ENCODE measurements at regions not wholly inside any gene's neighbourhood (a gene's known extent, or its start where the extent isn't known, plus 50 kb on each side); places are given as distances from the start of the nearest gene placed in this dataset.

DNA sequence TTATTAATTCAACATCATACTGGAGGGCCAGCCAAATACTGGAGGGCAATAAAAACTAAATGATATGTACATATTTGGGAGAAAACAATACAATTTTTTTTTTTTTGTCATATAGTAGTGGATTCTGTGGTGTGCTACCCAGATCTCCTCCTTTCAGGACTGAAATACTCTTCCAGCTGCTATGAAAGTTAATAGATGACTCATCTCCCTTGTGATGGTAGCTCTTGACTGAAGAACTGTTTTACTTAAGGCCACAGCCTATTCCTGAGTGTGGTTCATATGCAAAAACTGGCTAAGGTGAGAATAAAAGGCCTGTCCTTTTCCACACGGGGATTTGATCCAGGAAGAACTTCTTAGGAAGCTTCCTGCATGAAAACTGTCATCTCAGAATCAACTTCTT lies 307.9 kb downstream of the HLX start:
- no peak overlapping the region for H3K27ac Mint-ChIP-seq
- peaks cover 6% of the 10 kb centered on the region for H3K9me3 Mint-ChIP-seq
- Histone ChIP-seq H3K4me3 (ENCODE audit: low read length) (no peak overlapping the region), H3K9ac (ENCODE audit: extremely low read depth, low read length, poor library complexity, severe bottlenecking) (no peak overlapping the region), H3K27me3 (ENCODE audit: control insufficient read depth, insufficient read depth, low read length, poor library complexity, severe bottlenecking) (no peaks in the 10 kb centered on the region), H3K27ac (ENCODE audit: low read depth, low read length) (no peak overlapping the region), H3K4me1 (ENCODE audit: control insufficient read depth, insufficient read depth, low read length) (no peaks in the 10 kb centered on the region), H3K9me3 (ENCODE audit: control insufficient read depth, low read length) (no peaks in the 10 kb centered on the region), H3K36me3 (ENCODE audit: control insufficient read depth, insufficient read depth, low read length) (no peaks in the 10 kb centered on the region)
- WGBS, 2 experiments (ENCODE audit: insufficient coverage in 1 of 2, insufficient read length in 1 of 2) = 20 to 60% methylated on average over 1 of the region's 1 CpG
- H3K4me1 Mint-ChIP-seq = no peaks in the 10 kb centered on the region
- H3K4me3 Mint-ChIP-seq = no peak overlapping the region
- TF ChIP-seq, protein P1, sequence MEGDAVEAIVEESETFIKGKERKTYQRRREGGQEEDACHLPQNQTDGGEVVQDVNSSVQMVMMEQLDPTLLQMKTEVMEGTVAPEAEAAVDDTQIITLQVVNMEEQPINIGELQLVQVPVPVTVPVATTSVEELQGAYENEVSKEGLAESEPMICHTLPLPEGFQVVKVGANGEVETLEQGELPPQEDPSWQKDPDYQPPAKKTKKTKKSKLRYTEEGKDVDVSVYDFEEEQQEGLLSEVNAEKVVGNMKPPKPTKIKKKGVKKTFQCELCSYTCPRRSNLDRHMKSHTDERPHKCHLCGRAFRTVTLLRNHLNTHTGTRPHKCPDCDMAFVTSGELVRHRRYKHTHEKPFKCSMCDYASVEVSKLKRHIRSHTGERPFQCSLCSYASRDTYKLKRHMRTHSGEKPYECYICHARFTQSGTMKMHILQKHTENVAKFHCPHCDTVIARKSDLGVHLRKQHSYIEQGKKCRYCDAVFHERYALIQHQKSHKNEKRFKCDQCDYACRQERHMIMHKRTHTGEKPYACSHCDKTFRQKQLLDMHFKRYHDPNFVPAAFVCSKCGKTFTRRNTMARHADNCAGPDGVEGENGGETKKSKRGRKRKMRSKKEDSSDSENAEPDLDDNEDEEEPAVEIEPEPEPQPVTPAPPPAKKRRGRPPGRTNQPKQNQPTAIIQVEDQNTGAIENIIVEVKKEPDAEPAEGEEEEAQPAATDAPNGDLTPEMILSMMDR (conservative IDR thresholded peaks at IDR 0.05) = no peak
- no peaks in the 10 kb centered on the region for H3K27me3 Mint-ChIP-seq (ENCODE audit: insufficient read depth)
- no peaks in the 10 kb centered on the region for H3K36me3 Mint-ChIP-seq (ENCODE audit: low read depth)
- no peak for DNase-seq

DNA sequence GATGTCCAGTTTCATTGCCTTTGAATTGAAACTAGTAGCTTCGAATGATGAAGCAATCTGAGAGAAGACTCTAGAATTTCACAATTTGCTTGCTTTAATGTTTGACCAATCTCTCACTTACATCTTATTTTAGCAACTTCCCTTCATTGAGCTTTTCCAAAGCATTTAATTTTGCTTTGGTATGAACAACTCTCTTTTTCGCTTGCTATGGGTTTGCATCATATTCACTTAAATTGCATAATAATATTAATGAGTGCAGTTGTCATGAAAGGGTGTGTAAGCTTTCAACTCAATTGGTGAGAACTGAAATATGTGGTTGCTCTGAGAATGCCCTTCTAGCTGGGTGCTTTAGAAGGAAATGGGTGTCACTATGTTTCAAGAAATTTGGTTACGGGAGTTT lies 309.2 kb downstream of the HLX start:
- no peaks in the 10 kb centered on the region for H3K36me3 ChIP-seq (ENCODE audit: control insufficient read depth, insufficient read depth, low read length)
- no peaks in the 10 kb centered on the region for H3K4me1 Mint-ChIP-seq
- H3K27me3 ChIP-seq (ENCODE audit: control insufficient read depth, insufficient read depth, low read length, poor library complexity, severe bottlenecking) = no peaks in the 10 kb centered on the region
- H3K4me3 ChIP-seq (ENCODE audit: low read length) = no peak overlapping the region
- no peaks in the 10 kb centered on the region for H3K36me3 Mint-ChIP-seq (ENCODE audit: low read depth)
- no peak overlapping the region for H3K9ac ChIP-seq (ENCODE audit: extremely low read depth, low read length, poor library complexity, severe bottlenecking)
- no peak overlapping the region for H3K27ac Mint-ChIP-seq
- H3K4me1 ChIP-seq (ENCODE audit: control insufficient read depth, insufficient read depth, low read length) = no peaks in the 10 kb centered on the region
- TF ChIP-seq, protein P1 (conservative IDR thresholded peaks at IDR 0.05) = no peak
- WGBS, 2 experiments (ENCODE audit: insufficient coverage in 1 of 2, insufficient read length in 1 of 2) = 83 to 96% methylated on average over 1 to 2 of the region's 3 CpGs
- H3K27ac ChIP-seq (ENCODE audit: low read depth, low read length) = no peak overlapping the region
- peaks cover 6% of the 10 kb centered on the region for H3K9me3 Mint-ChIP-seq
- no peak for DNase-seq
- no peak overlapping the region for H3K4me3 Mint-ChIP-seq
- H3K9me3 ChIP-seq (ENCODE audit: control insufficient read depth, low read length) = no peaks in the 10 kb centered on the region
- H3K27me3 Mint-ChIP-seq (ENCODE audit: insufficient read depth) = no peaks in the 10 kb centered on the region

DNA sequence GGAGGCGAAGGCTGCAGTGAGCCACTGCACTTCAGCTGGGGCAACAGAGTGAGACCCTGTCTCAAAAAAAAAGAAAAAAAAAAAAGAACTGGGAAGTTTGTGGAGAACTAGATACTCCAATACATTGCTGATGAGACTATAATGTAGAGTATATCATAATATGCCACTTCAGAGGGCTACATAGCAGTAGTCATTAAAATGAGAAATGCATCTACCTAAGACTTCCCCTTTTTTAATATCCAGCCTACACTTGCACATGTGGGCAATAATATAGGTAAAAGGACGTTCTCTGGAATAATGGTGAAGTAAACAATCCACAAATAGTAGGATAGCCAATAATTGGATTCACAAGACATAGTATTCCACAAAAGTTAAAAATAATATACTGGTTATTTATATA lies 311.0 kb downstream of the HLX start:
- H3K4me3 Mint-ChIP-seq = no peak overlapping the region
- no peaks in the 10 kb centered on the region for H3K36me3 ChIP-seq (ENCODE audit: control insufficient read depth, insufficient read depth, low read length)
- no peaks in the 10 kb centered on the region for H3K36me3 Mint-ChIP-seq (ENCODE audit: low read depth)
- H3K4me3 ChIP-seq (ENCODE audit: low read length) = no peak overlapping the region
- TF ChIP-seq, protein P1 (conservative IDR thresholded peaks at IDR 0.05) = no peak
- no peak overlapping the region for H3K27ac Mint-ChIP-seq
- no peaks in the 10 kb centered on the region for H3K4me1 ChIP-seq (ENCODE audit: control insufficient read depth, insufficient read depth, low read length)
- H3K27me3 ChIP-seq (ENCODE audit: control insufficient read depth, insufficient read depth, low read length, poor library complexity, severe bottlenecking) = no peaks in the 10 kb centered on the region
- H3K9me3 ChIP-seq (ENCODE audit: control insufficient read depth, low read length) = peaks cover 6% of the 10 kb centered on the region
- no peaks in the 10 kb centered on the region for H3K4me1 Mint-ChIP-seq
- no peak overlapping the region for H3K27ac ChIP-seq (ENCODE audit: low read depth, low read length)
- H3K9ac ChIP-seq (ENCODE audit: extremely low read depth, low read length, poor library complexity, severe bottlenecking) = no peak overlapping the region
- DNase-seq = no peak
- 86 to 90% methylated on average over 1 of the region's 2 CpGs for WGBS, 2 experiments (ENCODE audit: insufficient coverage in 1 of 2, insufficient read length in 1 of 2)
- peaks cover 6% of the 10 kb centered on the region for H3K9me3 Mint-ChIP-seq
- H3K27me3 Mint-ChIP-seq (ENCODE audit: insufficient read depth) = no peaks in the 10 kb centered on the region
